HG03432 (cell line): ENCODE measurements at regions not wholly inside any gene's neighbourhood (a gene's known extent, or its start where the extent isn't known, plus 50 kb on each side); places are given as distances from the start of the nearest gene placed in this dataset.
"Not testable (repeated sequence)": the region's sequence is repeated elsewhere in the genome, so short reads cannot be mapped to it uniquely, and the experiment has no call there.

Experiments used
- ATAC-seq: cut with Tn5 transposase; IDR thresholded peaks from one replicate; pipeline ENCODE4 v1.9.1; 2021; ENCODE audit warnings: mild to moderate bottlenecking, moderate library complexity; ENCODE audit not compliant: unreplicated experiment

DNA sequence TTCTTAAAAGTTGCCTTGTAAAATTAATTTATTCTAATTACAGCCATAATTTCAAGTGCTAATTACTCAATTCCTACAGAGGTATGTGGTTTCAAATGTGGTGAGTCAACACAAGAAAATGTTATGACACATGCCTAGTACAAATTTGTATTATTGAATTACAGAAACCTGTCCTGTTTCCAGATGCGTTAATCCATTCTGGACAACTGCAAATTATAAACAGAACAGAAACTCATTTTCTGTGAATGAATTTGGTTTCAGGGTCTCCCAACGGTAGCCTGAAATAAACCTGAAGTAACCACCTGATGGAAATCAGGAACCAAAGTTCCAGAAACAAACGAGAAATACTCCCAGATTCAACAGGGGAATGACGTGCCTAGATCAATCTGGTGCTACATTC lies 328.6 kb upstream of the F9 start:
- ATAC-seq, result no peak

DNA sequence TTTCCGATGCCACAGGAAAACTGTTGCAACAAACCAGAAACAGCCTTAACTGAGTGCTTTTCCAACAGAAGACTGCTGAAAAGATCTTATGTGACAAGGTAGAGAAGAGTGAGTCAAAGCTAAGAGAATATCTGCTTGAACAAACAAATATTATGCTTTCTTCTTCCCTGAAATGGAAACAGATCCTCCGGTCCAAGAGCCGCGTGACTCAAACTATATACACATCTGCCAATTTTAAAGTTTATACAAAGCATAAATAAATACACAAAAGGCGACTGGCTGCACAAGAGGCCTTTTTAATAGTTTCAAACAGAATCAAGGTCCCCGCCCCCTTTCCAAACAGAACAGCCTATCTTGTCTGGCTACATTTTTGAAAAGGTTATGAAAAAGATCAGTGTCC lies 329.7 kb upstream of the F9 start:
- no peak for ATAC-seq

GRCh38 chrX:139200346-139200745 lies 330.2 kb upstream of the F9 start:
- no peak for ATAC-seq

GRCh38 chrX:139199933-139200332 lies 330.6 kb upstream of the F9 start:
- no peak for ATAC-seq

DNA sequence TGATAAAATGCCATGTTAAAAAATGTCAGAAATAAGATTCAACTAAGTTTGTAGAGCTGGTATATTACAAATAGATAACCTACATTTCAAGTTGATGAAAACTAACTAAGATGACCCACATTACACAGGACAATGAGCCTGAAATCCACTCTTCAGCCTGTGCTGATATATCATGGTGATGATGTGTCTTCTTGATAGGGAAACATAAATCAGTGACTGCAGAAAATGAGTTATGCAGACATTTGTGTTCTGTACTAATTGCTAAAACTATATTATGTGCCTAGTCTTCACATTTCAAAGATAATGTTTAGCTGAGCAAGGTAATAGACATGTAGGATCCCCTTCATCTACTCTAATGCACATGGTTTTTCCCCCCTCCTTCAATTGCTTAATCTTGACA lies 331.6 kb upstream of the F9 start:
- no peak for ATAC-seq

DNA sequence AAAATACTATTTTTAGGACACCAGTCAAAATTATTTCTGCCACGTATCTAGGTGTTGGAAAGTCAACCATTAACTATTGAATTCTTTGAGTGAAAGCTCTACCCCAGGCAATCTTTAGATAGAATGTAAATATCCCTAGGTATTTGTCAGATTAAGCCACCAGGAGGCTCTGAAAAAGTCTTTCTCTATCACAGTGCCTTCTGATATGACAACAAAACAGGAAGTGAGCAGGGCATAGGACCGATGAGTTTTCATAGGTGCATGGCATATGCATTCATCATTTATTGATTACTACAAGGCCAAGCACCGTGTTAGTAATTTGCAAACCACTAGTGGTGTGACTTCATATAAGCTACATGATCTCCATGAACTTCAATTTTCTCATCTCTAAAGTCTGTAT lies 333.6 kb upstream of the F9 start:
- ATAC-seq, result no peak

DNA sequence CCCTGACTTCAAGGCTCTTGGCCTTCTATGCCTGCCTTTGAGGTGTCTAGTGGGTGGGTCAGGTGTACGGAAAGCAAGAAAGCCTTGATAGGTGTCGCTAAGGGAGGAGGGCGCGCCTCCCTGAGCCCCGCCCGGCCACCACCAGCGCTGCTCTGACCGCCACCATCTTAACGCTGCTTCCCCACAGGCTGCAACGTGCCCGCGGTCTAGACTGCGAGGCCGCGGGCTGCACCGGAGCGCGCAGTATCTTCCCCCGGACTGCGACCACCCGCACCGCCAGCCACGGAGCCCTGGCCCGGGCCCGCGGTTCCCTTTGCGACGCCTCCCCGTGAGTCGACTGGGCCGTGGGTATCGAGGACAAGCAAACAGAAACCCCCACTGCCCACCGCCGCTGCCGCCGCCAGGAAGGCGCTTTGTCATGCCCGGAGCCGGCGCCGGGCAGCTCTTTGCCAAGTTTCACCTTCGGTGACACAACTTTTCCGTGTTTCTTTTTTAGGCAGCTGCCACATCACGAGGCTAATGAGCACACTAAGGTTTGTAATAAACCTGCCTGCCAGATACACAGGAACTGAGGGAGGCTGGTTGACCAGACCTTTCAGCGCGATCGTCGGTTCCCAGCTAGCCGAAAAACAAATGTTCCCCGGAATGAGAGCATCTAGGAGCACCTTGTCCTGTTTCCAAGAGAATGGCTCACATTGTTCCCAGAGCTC lies 335.8 kb upstream of the F9 start:
- peak; percentile 71 for ATAC-seq

DNA sequence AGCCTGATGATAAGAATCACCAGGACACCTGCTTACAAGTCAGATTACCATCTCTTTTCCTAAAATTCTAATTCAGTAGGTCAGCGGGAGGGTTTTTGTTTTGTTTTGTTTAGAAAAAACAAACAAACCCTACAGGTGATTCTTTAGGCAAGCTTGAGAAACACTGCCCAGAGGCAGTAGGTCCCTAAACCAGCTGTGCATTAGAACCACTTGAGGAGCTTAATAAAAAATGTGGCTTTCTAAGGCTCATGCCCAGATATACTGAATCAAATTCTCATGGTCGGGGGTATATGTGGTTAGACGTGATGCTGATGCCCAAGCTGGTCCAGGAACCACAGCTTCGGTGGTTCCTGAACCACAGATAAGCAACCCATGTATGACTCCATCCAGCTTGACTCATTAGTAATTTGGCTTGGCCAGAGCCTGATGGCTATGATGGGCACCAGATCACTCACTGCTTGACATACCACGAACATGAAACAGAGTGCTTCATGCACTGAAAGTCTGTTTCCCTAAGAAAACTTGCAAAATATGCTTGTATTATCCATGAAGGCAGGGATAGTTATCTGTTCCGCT lies 338.1 kb upstream of the F9 start:
- ATAC-seq, result no peak

- ATAC-seq, result no peak
Observed at GRCh38 chrX:139191746-139192385, 338.7 kb upstream of the F9 start.

DNA sequence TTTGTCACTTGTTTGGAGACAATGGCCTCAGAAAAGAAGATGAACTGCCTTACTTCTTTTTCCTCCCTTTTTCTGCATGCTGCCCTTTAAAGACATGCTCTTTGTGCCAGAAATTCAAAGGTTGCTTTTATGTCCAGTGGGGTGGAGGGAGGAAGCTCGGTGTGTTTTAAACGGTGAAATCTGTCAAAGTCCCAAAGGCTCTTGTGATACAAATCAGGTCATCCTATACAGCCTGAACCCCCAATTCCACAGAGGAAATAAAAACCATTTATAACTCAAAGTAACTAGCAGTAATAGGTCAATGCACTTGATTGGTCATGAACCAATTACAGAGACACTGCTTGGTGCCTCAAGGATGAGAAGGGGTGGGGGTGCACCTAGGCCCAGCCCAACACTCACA lies 339.3 kb upstream of the F9 start:
- ATAC-seq, result no peak

DNA sequence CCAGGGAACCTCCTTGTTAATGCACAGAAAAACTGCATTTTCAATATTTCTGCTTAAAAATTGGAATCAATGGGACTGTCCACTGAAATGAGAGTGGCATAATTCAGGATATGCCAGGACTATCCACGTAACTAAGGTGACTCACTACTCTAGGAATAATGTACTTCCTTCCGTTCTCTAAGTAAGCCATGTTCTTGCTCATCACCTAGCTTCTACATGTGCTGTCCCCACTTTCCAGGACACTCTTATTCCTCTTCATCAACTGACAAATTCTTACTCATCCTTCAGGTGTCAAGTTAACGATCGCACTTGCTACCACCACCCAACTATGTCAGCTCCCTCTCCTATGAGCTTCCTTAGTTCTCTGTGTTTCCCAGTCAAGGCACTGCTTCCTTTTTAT lies 342.8 kb upstream of the F9 start:
- ATAC-seq, result no peak

DNA sequence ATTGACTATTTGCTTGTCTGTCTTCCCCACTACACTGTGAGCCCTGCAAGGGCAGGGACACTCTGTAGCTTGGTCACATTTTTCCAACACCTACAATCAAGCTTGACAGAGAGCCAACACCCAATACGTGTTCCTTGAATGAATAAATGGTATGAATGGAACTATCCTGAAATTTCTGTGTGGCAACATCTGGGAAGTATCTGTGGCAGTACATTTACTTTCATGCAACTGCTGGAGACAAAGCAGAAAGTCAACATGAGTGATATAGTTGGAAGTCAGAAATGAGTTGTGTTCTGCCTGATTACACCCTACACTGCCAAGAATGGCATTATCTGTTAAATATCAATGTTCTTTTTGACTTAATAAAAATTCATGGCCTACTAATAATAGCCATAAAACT lies 343.5 kb upstream of the F9 start:
- ATAC-seq, result no peak

- ATAC-seq, result no peak
Observed at GRCh38 chrX:139179592-139179991, 350.9 kb upstream of the F9 start.

- ATAC-seq, result no peak
Observed at GRCh38 chrX:139178980-139179379, 351.6 kb upstream of the F9 start.

GRCh38 chrX:139172731-139173130 lies 357.8 kb upstream of the F9 start:
- ATAC-seq, result no peak

GRCh38 chrX:139170526-139171173 lies 359.9 kb upstream of the F9 start:
- no peak for ATAC-seq

DNA sequence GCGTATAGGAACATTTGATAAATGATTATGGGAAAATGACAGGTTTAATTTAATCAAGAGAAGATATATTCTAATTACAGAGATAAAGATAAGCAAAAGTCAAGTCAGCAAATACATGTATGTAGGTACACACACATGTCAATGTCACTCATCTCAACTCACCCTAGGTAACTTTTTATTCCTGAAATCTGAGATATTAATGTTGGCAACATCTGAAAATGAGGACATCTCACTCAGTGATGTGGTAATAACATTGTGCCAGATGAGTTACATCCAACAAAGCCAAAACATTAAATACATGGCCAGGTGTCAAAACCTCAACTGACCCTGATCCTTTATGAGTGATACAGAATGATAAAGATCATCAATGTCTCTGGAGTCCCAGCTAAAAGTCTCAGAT lies 363.3 kb upstream of the F9 start:
- no peak for ATAC-seq

- no peak for ATAC-seq
Observed at GRCh38 chrX:139158256-139158655, 372.3 kb upstream of the F9 start.

DNA sequence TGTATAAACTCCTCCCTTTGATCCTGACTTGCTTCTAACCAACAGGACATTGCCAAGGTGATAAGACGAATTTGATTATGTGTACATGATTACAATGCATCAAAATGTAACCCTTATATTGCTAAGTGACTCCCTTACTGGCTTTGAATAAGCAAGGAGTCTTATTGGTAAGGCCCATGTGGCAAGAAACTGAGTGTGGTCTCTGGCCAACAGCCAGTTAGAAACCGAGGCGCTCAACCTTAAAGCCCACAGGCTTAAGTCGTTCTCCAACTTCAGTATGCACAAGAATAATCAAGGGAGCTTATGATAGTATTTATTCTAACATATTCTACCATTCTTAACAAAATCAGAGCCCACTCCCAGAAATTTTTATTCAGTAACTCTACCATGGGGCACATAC lies 374.2 kb upstream of the F9 start:
- no peak for ATAC-seq

DNA sequence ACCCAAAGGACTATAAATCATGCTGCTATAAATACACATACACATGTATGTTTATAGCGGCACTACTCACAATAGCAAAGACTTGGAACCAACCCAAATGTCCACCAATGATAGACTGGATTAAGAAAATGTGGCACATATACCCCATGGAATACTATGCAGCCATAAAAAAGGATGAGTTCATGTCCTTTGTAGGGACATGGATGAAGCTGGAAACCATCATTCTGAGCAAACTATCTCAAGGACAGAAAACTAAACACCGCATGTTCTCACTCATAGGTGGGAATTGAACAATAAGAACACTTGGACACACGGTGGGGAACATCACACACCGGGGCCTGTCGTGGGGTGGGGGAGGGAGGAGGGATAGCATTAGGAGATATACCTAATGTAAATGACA lies 383.9 kb upstream of the F9 start:
- not testable (repeated sequence) for ATAC-seq

- no peak for ATAC-seq
Observed at GRCh38 chrX:139141370-139141769, 389.2 kb upstream of the F9 start.

GRCh38 chrX:139134316-139134715 lies 396.2 kb upstream of the F9 start:
- no peak for ATAC-seq
